C4-2B (cell line): ENCODE measurements at regions not wholly inside any gene's neighbourhood (a gene's known extent, or its start where the extent isn't known, plus 50 kb on each side); places are given as distances from the start of the nearest gene placed in this dataset.

Experiments
- CTCF ChIP-seq: fragments of 450-650 bp; conservative IDR thresholded peaks from 2 replicates; pipeline ENCODE4 v1.5.1; 2017; ENCODE audit warnings: mild to moderate bottlenecking
- ZFX ChIP-seq: fragments of 450-650 bp; IDR thresholded peaks from 2 replicates; pipeline ENCODE4 v1.6.1; 2017

- TF ChIP-seq CTCF (no peak), ZFX (no peak)
Measured at GRCh38 chr13:89227356-89227755, 1556.2 kb downstream of the SLITRK5 start.
